Activated CD8-positive, alpha-beta T cell treated with anti-CD3 and anti-CD28 coated beads, Interleukin-2, amount 10 ng/mL, durations not matched to agents 7 days and 5 days (primary cell): ENCODE measurements at regions not wholly inside any gene's neighbourhood (a gene's known extent, or its start where the extent isn't known, plus 50 kb on each side); places are given as distances from the start of the nearest gene placed in this dataset.

Experiments used
- ATAC-seq: fragments of 150-1000 bp; cut with Tn5 transposase; one replicate; pipeline ENCODE4 v1.10.0; 2021; ENCODE audit warnings: moderate library complexity
- CTCF ChIA-PET: fragments of 350-600 bp; sonication (Branson Sonifier 250); formaldehyde crosslinking; loops from one replicate; lab custom pipeline; 2021; ENCODE audit warnings: antibody characterized with exemption; lab: Charles Lee
- POLR2A ChIA-PET: fragments of 350-600 bp; sonication (Branson Sonifier 250); formaldehyde crosslinking; loops from one replicate; lab custom pipeline; 2021; ENCODE audit warnings: antibody characterized with exemption; lab: Charles Lee
- DNase-seq: peaks from one replicate; pipeline ENCODE4 v3.0.0-alpha.2; 2020
- H3K27ac Mint-ChIP-seq: one replicate; pipeline ENCODE4 v1.8.0; 2021; ENCODE audit warnings: mild to moderate bottlenecking, mixed read lengths
- H3K27me3 Mint-ChIP-seq: one replicate; pipeline ENCODE4 v1.8.0; 2021; ENCODE audit warnings: low read depth, mixed read lengths
- H3K36me3 Mint-ChIP-seq: one replicate; pipeline ENCODE4 v1.8.0; 2021; ENCODE audit warnings: low read depth, mixed read lengths
- H3K4me1 Mint-ChIP-seq: one replicate; pipeline ENCODE4 v1.8.0; 2021; ENCODE audit warnings: low read depth, mixed read lengths
- H3K4me3 Mint-ChIP-seq: one replicate; pipeline ENCODE4 v1.8.0; 2021; ENCODE audit warnings: mild to moderate bottlenecking, mixed read lengths
- H3K9me3 Mint-ChIP-seq: one replicate; pipeline ENCODE4 v1.8.0; 2022; ENCODE audit warnings: mixed read lengths; ENCODE audit not compliant: insufficient read depth

- Mint-ChIP-seq H3K9me3 (no peaks in the 10 kb centered on the region), H3K27me3 (no peaks in the 10 kb centered on the region), H3K4me3 (no peak overlapping the region), H3K27ac (no peak overlapping the region), H3K36me3 (no peaks in the 10 kb centered on the region), H3K4me1 (no peaks in the 10 kb centered on the region)
- CTCF ChIA-PET: no interaction called here
- POLR2A ChIA-PET: no interaction called here
- DNase-seq (no peak), ATAC-seq (no peak)
Observed at GRCh38 chr14:85764822-85765221, 234.9 kb downstream of the FLRT2 start.

GRCh38 chr14:85762526-85762925, 232.6 kb downstream of the FLRT2 start:
- H3K4me1 Mint-ChIP-seq: no peaks in the 10 kb centered on the region
- ATAC-seq (no peak), DNase-seq (no peak)
- ChIA-PET CTCF (no interaction called here), POLR2A (no interaction called here)
- no peaks in the 10 kb centered on the region for H3K36me3 Mint-ChIP-seq
- H3K4me3 Mint-ChIP-seq: no peak overlapping the region
- H3K27me3 Mint-ChIP-seq: no peaks in the 10 kb centered on the region
- H3K9me3 Mint-ChIP-seq: no peaks in the 10 kb centered on the region
- no peak overlapping the region for H3K27ac Mint-ChIP-seq

- Mint-ChIP-seq H3K36me3 (no peaks in the 10 kb centered on the region), H3K27ac (no peak overlapping the region), H3K27me3 (no peaks in the 10 kb centered on the region), H3K4me3 (no peak overlapping the region), H3K9me3 (no peaks in the 10 kb centered on the region), H3K4me1 (no peaks in the 10 kb centered on the region)
- ChIA-PET POLR2A (no interaction called here), CTCF (no interaction called here)
- DNase-seq (no peak), ATAC-seq (no peak)
Observed at GRCh38 chr14:85752175-85752574, 222.2 kb downstream of the FLRT2 start.

GRCh38 chr14:85744573-85744972, 214.6 kb downstream of the FLRT2 start:
- POLR2A ChIA-PET: no interaction called here

GRCh38 chr14:85732031-85732430, 202.1 kb downstream of the FLRT2 start:
- Mint-ChIP-seq H3K9me3 (no peaks in the 10 kb centered on the region), H3K27ac (no peak overlapping the region), H3K27me3 (no peaks in the 10 kb centered on the region), H3K36me3 (no peaks in the 10 kb centered on the region), H3K4me1 (no peaks in the 10 kb centered on the region), H3K4me3 (no peak overlapping the region)
- no peak for DNase-seq
- ATAC-seq: no peak
- CTCF ChIA-PET: no interaction called here
- POLR2A ChIA-PET: no interaction called here

More at GRCh38 chr14:85744573-85744972, 214.6 kb downstream of the FLRT2 start:
- no peak overlapping the region for H3K27ac Mint-ChIP-seq
- H3K4me1 Mint-ChIP-seq: no peaks in the 10 kb centered on the region
- no peaks in the 10 kb centered on the region for H3K27me3 Mint-ChIP-seq
- ATAC-seq (no peak), DNase-seq (no peak)
- H3K4me3 Mint-ChIP-seq: no peak overlapping the region
- no peaks in the 10 kb centered on the region for H3K36me3 Mint-ChIP-seq
- no peaks in the 10 kb centered on the region for H3K9me3 Mint-ChIP-seq
- CTCF ChIA-PET: no interaction called here

- DNase-seq (no peak), ATAC-seq (no peak)
- ChIA-PET POLR2A (no interaction called here), CTCF (no interaction called here)
- no peaks in the 10 kb centered on the region for H3K9me3 Mint-ChIP-seq
- no peak overlapping the region for H3K27ac Mint-ChIP-seq
- H3K27me3 Mint-ChIP-seq: no peaks in the 10 kb centered on the region
- H3K4me3 Mint-ChIP-seq: no peak overlapping the region
- no peaks in the 10 kb centered on the region for H3K4me1 Mint-ChIP-seq
- no peaks in the 10 kb centered on the region for H3K36me3 Mint-ChIP-seq
Observed at GRCh38 chr14:85731186-85731585, 201.2 kb downstream of the FLRT2 start.

GRCh38 chr14:85728476-85729065, 198.6 kb downstream of the FLRT2 start:
- H3K9me3 Mint-ChIP-seq: no peaks in the 10 kb centered on the region
- no peaks in the 10 kb centered on the region for H3K4me1 Mint-ChIP-seq
- H3K27me3 Mint-ChIP-seq: no peaks in the 10 kb centered on the region
- POLR2A ChIA-PET: no interaction called here
- H3K27ac Mint-ChIP-seq: no peak overlapping the region
- no peak overlapping the region for H3K4me3 Mint-ChIP-seq
- H3K36me3 Mint-ChIP-seq: no peaks in the 10 kb centered on the region
- CTCF ChIA-PET: no interaction called here
- ATAC-seq (no peak), DNase-seq (no peak)

GRCh38 chr14:85714069-85714468, 184.1 kb downstream of the FLRT2 start:
- no peak overlapping the region for H3K4me3 Mint-ChIP-seq
- H3K9me3 Mint-ChIP-seq: no peaks in the 10 kb centered on the region
- no peaks in the 10 kb centered on the region for H3K36me3 Mint-ChIP-seq
- H3K27ac Mint-ChIP-seq: no peak overlapping the region
- H3K4me1 Mint-ChIP-seq: no peaks in the 10 kb centered on the region
- DNase-seq (no peak), ATAC-seq (no peak)
- ChIA-PET POLR2A (no interaction called here), CTCF (no interaction called here)
- no peaks in the 10 kb centered on the region for H3K27me3 Mint-ChIP-seq

- ATAC-seq (no peak), DNase-seq (no peak)
- Mint-ChIP-seq H3K36me3 (no peaks in the 10 kb centered on the region), H3K27ac (no peak overlapping the region), H3K9me3 (no peaks in the 10 kb centered on the region), H3K4me1 (no peaks in the 10 kb centered on the region), H3K4me3 (no peak overlapping the region), H3K27me3 (no peaks in the 10 kb centered on the region)
- ChIA-PET CTCF (no interaction called here), POLR2A (no interaction called here)
Observed at GRCh38 chr14:85711620-85712019, 181.7 kb downstream of the FLRT2 start.
